ENCODE measurements at regions not wholly inside any gene's neighbourhood (a gene's known extent, or its start where the extent isn't known, plus 50 kb on each side); places are given as distances from the start of the nearest gene placed in this dataset.

DNA sequence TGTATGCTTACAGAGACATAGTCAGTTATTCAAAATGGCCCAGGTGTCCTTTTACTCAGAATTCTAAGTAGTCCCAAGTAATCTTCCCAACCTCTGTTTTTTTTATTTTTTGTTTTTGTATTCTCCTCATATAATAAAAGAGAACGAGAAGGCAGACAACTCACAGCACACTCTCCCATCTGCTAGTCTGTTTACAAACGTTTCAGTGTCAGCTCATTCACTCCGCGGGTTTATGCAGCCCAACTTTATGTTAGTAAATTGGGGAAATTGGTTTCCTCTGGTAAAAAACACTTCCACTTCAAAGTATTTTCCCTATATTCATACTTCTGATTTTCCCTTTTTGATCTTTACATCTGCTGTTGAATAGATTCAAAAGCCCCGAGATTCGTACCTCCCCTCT lies 347.2 kb downstream of the EFNA5 start:
- no peak overlapping the region for H3K27ac ChIP-seq (ENCODE audit: low read depth in 1 of 2, low read length in 2 of 2)
- no peak overlapping the region for H3K4me3 ChIP-seq (ENCODE audit: low read depth in 1 of 3, low read length in 3 of 3)
- WGBS, result 80% methylated on average over 6 of the region's 6 CpGs
- no peak overlapping the region for H3K9ac ChIP-seq (ENCODE audit: low read depth in 1 of 2, low read length in 2 of 2)
- H3K27me3 ChIP-seq (ENCODE audit: control insufficient read depth in 4 of 4, insufficient read depth in 4 of 4, low read length in 3 of 4), result no peaks in the 10 kb centered on the region
- TF ChIP-seq REST (IDR thresholded peaks at IDR 0.05) (no peak), YY1 (IDR thresholded peaks at IDR 0.05) (no peak), JUND (IDR thresholded peaks at IDR 0.05) (no peak), EGR1 (IDR thresholded peaks at IDR 0.05; ENCODE audit: low read depth in 2 of 2) (no peak), HNF4G (IDR thresholded peaks at IDR 0.05) (no peak), SP1 (IDR thresholded peaks at IDR 0.05) (no peak), FOXA1 (IDR thresholded peaks at IDR 0.05) (no peak), TAF1 (conservative IDR thresholded peaks at IDR 0.05) (no peak), NR2F2 (IDR thresholded peaks at IDR 0.05) (no peak), ATF3 (IDR thresholded peaks at IDR 0.05) (no peak), FOXA2 (IDR thresholded peaks at IDR 0.05) (no peak), HNF4A (conservative IDR thresholded peaks at IDR 0.05) (no peak), RXRA (IDR thresholded peaks at IDR 0.05) (no peak), RAD21 (IDR thresholded peaks at IDR 0.05) (no peak), ZBTB33 (IDR thresholded peaks at IDR 0.05) (no peak), CTCF (IDR thresholded peaks at IDR 0.05; ENCODE audit: low read depth, low read length, missing input control) (no peak), GABPA (IDR thresholded peaks at IDR 0.05 in 1 of 2, conservative IDR thresholded peaks at IDR 0.05 in 1 of 2) (no peak)
- TF ChIP-seq, protein P1, sequence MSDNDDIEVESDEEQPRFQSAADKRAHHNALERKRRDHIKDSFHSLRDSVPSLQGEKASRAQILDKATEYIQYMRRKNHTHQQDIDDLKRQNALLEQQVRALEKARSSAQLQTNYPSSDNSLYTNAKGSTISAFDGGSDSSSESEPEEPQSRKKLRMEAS (IDR thresholded peaks at IDR 0.05), result no peak
- no peaks in the 10 kb centered on the region for H3K9me3 ChIP-seq (ENCODE audit: control insufficient read depth in 4 of 4, low read length in 3 of 4)
- H3K4me1 ChIP-seq (ENCODE audit: control insufficient read depth in 4 of 4, insufficient read depth in 4 of 4, low read length in 3 of 4), result no peaks in the 10 kb centered on the region
- no peaks in the 10 kb centered on the region for H3K36me3 ChIP-seq (ENCODE audit: control insufficient read depth in 4 of 4, insufficient read depth in 3 of 4, low read depth in 1 of 4, low read length in 3 of 4)
- no peak for DNase-seq (ENCODE audit: low spot score)

Measured in liver (tissue), 8 donors.